Smooth muscle cell (in vitro differentiated cells): ENCODE measurements at regions not wholly inside any gene's neighbourhood (a gene's known extent, or its start where the extent isn't known, plus 50 kb on each side); places are given as distances from the start of the nearest gene placed in this dataset.

Source experiments
- DNase-seq: peaks from one replicate; lab custom pipeline; 2025; ENCODE audit not compliant: unreplicated experiment; lab: John Stamatoyannopoulos, UW
- H2AFZ ChIP-seq: fragments of 200-600 bp; sonication (generic); 2 replicates; pipeline ENCODE4 v1.6.0; 2016; ENCODE audit warnings: antibody characterized with exemption, low read depth, mild to moderate bottlenecking
- H3F3A ChIP-seq: fragments of 200-600 bp; sonication (generic); 2 replicates; pipeline ENCODE4 v1.6.0; 2017; ENCODE audit warnings: antibody characterized with exemption, low read depth
- H3K27ac ChIP-seq: fragments of 200-600 bp; sonication (generic); 2 replicates; pipeline ENCODE4 v1.5.1; 2016; ENCODE audit warnings: low read depth, mild to moderate bottlenecking
- H3K27me3 ChIP-seq: fragments of 200-600 bp; sonication (generic); 2 replicates; pipeline ENCODE4 v1.6.1; 2016; ENCODE audit warnings: low read depth, mild to moderate bottlenecking
- H3K36me3 ChIP-seq: fragments of 200-600 bp; sonication (generic); 2 replicates; pipeline ENCODE4 v1.5.1; 2016; ENCODE audit warnings: low read depth
- H3K4me1 ChIP-seq: fragments of 200-600 bp; sonication (generic); 2 replicates; pipeline ENCODE4 v1.5.1; 2016; ENCODE audit warnings: low read depth
- H3K4me2 ChIP-seq: fragments of 200-600 bp; sonication (generic); 2 replicates; pipeline ENCODE4 v1.6.0; 2016; ENCODE audit warnings: mild to moderate bottlenecking
- H3K4me3 ChIP-seq: fragments of 200-600 bp; sonication (generic); 2 replicates; pipeline ENCODE4 v1.5.1; 2016; ENCODE audit warnings: mild to moderate bottlenecking
- H3K79me2 ChIP-seq: fragments of 200-600 bp; sonication (generic); 2 replicates; pipeline ENCODE4 v1.6.0; 2016; ENCODE audit warnings: low read depth, mild to moderate bottlenecking
- H3K9ac ChIP-seq: fragments of 200-600 bp; sonication (generic); 2 replicates; pipeline ENCODE4 v1.6.0; 2016; ENCODE audit warnings: low read depth
- H3K9me3 ChIP-seq: fragments of 200-600 bp; sonication (generic); replicated peaks from 2 replicates; pipeline ENCODE4 v1.5.1; 2016; ENCODE audit warnings: low read depth
- H4K20me1 ChIP-seq: fragments of 200-600 bp; sonication (generic); 2 replicates; pipeline ENCODE4 v1.6.0; 2016; ENCODE audit warnings: low read depth
- CTCF ChIP-seq: fragments of 200-600 bp; sonication (generic); IDR thresholded peaks from 2 replicates; pipeline ENCODE4 v1.5.1; 2017; ENCODE audit warnings: borderline replicate concordance, mild to moderate bottlenecking, antibody characterized with exemption; ENCODE audit not compliant: insufficient read depth, poor library complexity, severe bottlenecking
- WGBS: methylation state at CpG from one replicate; pipeline ENCODE4 v1.1.7; 2016; ENCODE audit warnings: low lambda C conversion rate; 5-methylcytosine and 5-hydroxymethylcytosine counted together

DNA sequence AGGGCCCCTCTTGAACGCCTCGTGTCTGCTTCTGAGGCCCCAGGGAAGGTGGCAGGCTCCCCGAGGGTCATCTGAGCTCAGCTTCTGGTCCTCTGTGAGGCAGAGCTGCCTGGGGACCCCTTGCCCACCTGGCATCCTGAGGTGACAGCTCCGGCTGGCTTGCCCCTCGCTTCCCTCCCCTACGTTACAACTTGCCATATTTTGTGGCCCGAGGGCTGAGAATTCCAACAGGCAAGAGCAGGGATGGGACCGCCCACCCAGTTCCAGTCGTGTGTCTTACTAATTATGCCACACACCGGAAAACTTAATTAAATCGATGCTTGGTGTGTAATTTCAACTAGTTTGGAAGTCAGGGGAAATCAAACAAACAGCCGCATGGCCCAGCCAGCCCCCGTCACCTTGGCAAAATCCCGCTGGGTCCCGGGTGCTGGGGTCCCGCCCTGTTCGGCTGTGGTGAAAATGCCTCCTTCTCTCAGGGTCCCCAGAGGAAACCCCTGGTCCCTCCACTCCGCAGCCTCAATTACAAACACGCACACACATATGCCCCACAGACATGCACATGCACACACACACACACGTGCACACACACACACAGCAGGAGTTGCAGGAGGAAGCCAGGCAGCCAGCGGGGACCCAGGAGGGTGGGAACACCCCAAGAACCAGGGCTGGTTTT lies 221.0 kb upstream of the IER5L start:
- H4K20me1 ChIP-seq, result no peaks in the 10 kb centered on the region
- peaks cover 16% of the 10 kb centered on the region for H3K4me1 ChIP-seq
- 87% methylated on average over 21 of the region's 21 CpGs for WGBS
- H3K79me2 ChIP-seq, result no peaks in the 10 kb centered on the region
- no peak overlapping the region for H3K27ac ChIP-seq
- no peak for TF ChIP-seq CTCF
- no peak for DNase-seq
- no peak overlapping the region for H2AFZ ChIP-seq
- H3K9me3 ChIP-seq, result no peaks in the 10 kb centered on the region
- no peak overlapping the region for H3K9ac ChIP-seq
- H3K4me3 ChIP-seq, result no peak overlapping the region
- no peak overlapping the region for H3K4me2 ChIP-seq
- no peaks in the 10 kb centered on the region for H3F3A ChIP-seq
- H3K36me3 ChIP-seq, result no peaks in the 10 kb centered on the region
- H3K27me3 ChIP-seq, result no peaks in the 10 kb centered on the region

- no peaks in the 10 kb centered on the region for H3K79me2 ChIP-seq
- H3F3A ChIP-seq, result no peaks in the 10 kb centered on the region
- DNase-seq, result no peak
- no peaks in the 10 kb centered on the region for H3K36me3 ChIP-seq
- no peak overlapping the region for H3K27ac ChIP-seq
- WGBS, result 78% methylated on average over 18 of the region's 20 CpGs
- no peaks in the 10 kb centered on the region for H4K20me1 ChIP-seq
- no peaks in the 10 kb centered on the region for H3K9me3 ChIP-seq
- no peak overlapping the region for H3K4me3 ChIP-seq
- no peak overlapping the region for H3K9ac ChIP-seq
- H3K4me2 ChIP-seq, result no peak overlapping the region
- H3K27me3 ChIP-seq, result no peaks in the 10 kb centered on the region
- H3K4me1 ChIP-seq, result peaks cover 11% of the 10 kb centered on the region
- no peak for TF ChIP-seq CTCF
- no peak overlapping the region for H2AFZ ChIP-seq
Observed at GRCh38 chr9:129398101-129398960, 220.3 kb upstream of the IER5L start.

DNA sequence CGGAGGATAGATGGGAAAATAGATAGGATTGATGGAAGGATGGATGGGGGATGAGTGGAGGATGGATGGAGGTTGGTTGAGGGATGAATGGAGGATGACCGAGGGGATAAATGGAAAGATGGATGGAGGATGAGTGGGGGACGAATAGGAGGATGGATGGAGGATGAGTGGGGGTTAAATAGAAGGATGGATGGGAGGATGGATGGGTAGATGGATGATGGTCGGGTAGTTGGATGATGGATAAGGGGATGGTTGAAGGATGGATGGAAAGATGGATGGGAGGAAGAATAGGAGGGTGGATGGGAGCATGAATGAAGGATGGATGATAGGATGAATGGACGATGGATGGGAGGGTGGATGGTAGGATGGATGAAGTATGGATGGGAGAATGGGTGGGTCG lies 219.3 kb upstream of the IER5L start:
- H3K9ac ChIP-seq, result no peak overlapping the region
- TF ChIP-seq CTCF, result no peak
- no peaks in the 10 kb centered on the region for H4K20me1 ChIP-seq
- H3K4me3 ChIP-seq, result no peak overlapping the region
- no peak overlapping the region for H3K27ac ChIP-seq
- 89% methylated on average over 6 of the region's 6 CpGs for WGBS
- H3K27me3 ChIP-seq, result no peaks in the 10 kb centered on the region
- H3K4me1 ChIP-seq, result peaks cover 3% of the 10 kb centered on the region
- no peaks in the 10 kb centered on the region for H3K36me3 ChIP-seq
- no peak for DNase-seq
- H2AFZ ChIP-seq, result no peak overlapping the region
- no peaks in the 10 kb centered on the region for H3K9me3 ChIP-seq
- no peaks in the 10 kb centered on the region for H3F3A ChIP-seq
- no peak overlapping the region for H3K4me2 ChIP-seq
- no peaks in the 10 kb centered on the region for H3K79me2 ChIP-seq
